OCI-LY7 (cell line): ENCODE measurements at regions not wholly inside any gene's neighbourhood (a gene's known extent, or its start where the extent isn't known, plus 50 kb on each side); places are given as distances from the start of the nearest gene placed in this dataset.

ENCODE experiments used
- EZH2phosphoT487 ChIP-seq: fragments of 200-600 bp; sonication (generic); IDR thresholded peaks from 2 replicates; pipeline ENCODE4 v1.6.1; 2018; ENCODE audit warnings: low read depth, borderline replicate concordance, mild to moderate bottlenecking, mixed run types, antibody characterized with exemption, low read length, moderate library complexity, mixed read lengths
- TF ChIP-seq, protein P1 (sequence below): fragments of 200-600 bp; sonication (generic); conservative IDR thresholded peaks from 2 replicates; pipeline ENCODE4 v1.5.1; 2014; ENCODE audit warnings: mild to moderate bottlenecking, antibody characterized with exemption, low read length, moderate library complexity, mixed read lengths

DNA sequence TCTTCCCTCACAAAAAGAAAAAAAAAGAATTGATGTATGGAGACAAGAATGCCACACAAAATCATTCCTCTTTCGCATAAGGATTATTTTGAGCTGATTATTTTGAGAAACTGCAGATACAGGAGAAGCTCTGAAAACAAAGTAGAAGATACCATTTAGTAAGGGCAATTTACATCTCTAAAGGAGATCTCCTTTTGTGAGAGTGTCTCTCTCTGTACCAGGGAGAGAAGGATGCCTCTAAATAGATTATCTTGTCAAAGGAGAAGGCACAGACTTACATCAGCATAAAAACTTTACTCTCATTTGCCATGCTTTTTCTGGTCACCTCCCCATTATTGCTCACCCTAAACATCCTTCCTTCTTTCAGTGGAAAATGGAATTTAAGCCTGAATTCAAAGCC is 747.9 kb upstream of the COBL start:
- TF ChIP-seq, protein P1, sequence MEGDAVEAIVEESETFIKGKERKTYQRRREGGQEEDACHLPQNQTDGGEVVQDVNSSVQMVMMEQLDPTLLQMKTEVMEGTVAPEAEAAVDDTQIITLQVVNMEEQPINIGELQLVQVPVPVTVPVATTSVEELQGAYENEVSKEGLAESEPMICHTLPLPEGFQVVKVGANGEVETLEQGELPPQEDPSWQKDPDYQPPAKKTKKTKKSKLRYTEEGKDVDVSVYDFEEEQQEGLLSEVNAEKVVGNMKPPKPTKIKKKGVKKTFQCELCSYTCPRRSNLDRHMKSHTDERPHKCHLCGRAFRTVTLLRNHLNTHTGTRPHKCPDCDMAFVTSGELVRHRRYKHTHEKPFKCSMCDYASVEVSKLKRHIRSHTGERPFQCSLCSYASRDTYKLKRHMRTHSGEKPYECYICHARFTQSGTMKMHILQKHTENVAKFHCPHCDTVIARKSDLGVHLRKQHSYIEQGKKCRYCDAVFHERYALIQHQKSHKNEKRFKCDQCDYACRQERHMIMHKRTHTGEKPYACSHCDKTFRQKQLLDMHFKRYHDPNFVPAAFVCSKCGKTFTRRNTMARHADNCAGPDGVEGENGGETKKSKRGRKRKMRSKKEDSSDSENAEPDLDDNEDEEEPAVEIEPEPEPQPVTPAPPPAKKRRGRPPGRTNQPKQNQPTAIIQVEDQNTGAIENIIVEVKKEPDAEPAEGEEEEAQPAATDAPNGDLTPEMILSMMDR: no peak
- TF ChIP-seq EZH2phosphoT487: no peak
